Fibroblast of lung (primary cell): ENCODE measurements at regions not wholly inside any gene's neighbourhood (a gene's known extent, or its start where the extent isn't known, plus 50 kb on each side); places are given as distances from the start of the nearest gene placed in this dataset.

ENCODE experiments used
- DNase-seq, 2 donors: peaks; one replicate each; pipeline versions ENCODE4 v3.0.0 to v3.0.0-alpha.2; 2010; ENCODE audit warnings: low read depth in 2 of 2
- H2AFZ ChIP-seq: 2 replicates; pipeline ENCODE4 v1.5.1; 2012; ENCODE audit warnings: low read length, control low read depth, inconsistent platforms
- H3K27ac ChIP-seq: 2 replicates; pipeline ENCODE4 v1.5.1; 2011; ENCODE audit warnings: low read length, control low read depth; ENCODE audit not compliant: insufficient read depth
- H3K27me3 ChIP-seq: 2 replicates; pipeline ENCODE4 v1.5.1; 2011; ENCODE audit warnings: mild to moderate bottlenecking, low read length; ENCODE audit not compliant: control insufficient read depth, insufficient read depth
- H3K36me3 ChIP-seq: 2 replicates; pipeline ENCODE4 v1.5.1; 2011; ENCODE audit warnings: low read length; ENCODE audit not compliant: control insufficient read depth, insufficient read depth
- H3K4me1 ChIP-seq: 2 replicates; pipeline ENCODE4 v1.5.1; 2011; ENCODE audit warnings: low read length; ENCODE audit not compliant: control insufficient read depth, insufficient read depth; ENCODE audit errors: extremely low read depth
- H3K4me2 ChIP-seq: 2 replicates; pipeline ENCODE4 v1.5.1; 2011; ENCODE audit warnings: low read length, control low read depth; ENCODE audit not compliant: insufficient read depth; ENCODE audit errors: extremely low read depth
- H3K4me3 ChIP-seq, 4 experiments: fragments of 200-600 bp in 1 of 4; sonication (generic) in 1 of 4; replicated peaks in 1 of 4; 2 replicates each; pipeline ENCODE4 v1.5.1; 2011 to 2016; ENCODE audit warnings: low read length in 4 of 4, low read depth in 3 of 4, mild to moderate bottlenecking in 3 of 4, control low read depth in 2 of 4, inconsistent platforms in 1 of 4, mixed read lengths in 1 of 4; ENCODE audit not compliant: insufficient read depth in 1 of 4; ENCODE audit errors: control extremely low read depth in 1 of 4
- H3K79me2 ChIP-seq: 2 replicates; pipeline ENCODE4 v1.5.1; 2012; ENCODE audit warnings: mild to moderate bottlenecking, low read length, inconsistent platforms; ENCODE audit not compliant: control insufficient read depth, insufficient read depth
- H3K9ac ChIP-seq: 2 replicates; pipeline ENCODE4 v1.5.1; 2011; ENCODE audit warnings: mild to moderate bottlenecking, low read length, control low read depth; ENCODE audit not compliant: insufficient read depth
- H3K9me3 ChIP-seq: 2 replicates; pipeline ENCODE4 v1.5.1; 2012; ENCODE audit warnings: low read depth, low read length; ENCODE audit not compliant: control insufficient read depth, insufficient read depth
- H4K20me1 ChIP-seq: 2 replicates; pipeline ENCODE4 v1.5.1; 2011; ENCODE audit warnings: low read length; ENCODE audit not compliant: control insufficient read depth, insufficient read depth; ENCODE audit errors: extremely low read depth
- CTCF ChIP-seq, 2 donors: IDR thresholded peaks in 1 of 2; conservative IDR thresholded peaks in 1 of 2; 1 replicate in 1 of 2; 2 replicates in 1 of 2; pipeline ENCODE4 v1.5.1; 2011 to 2012; ENCODE audit warnings: low read length in 2 of 2, control low read depth in 1 of 2, inconsistent platforms in 1 of 2, low read depth in 1 of 2, mild to moderate bottlenecking in 1 of 2
- EZH2 ChIP-seq: IDR thresholded peaks from 2 replicates; pipeline ENCODE4 v1.5.1; 2012; ENCODE audit warnings: low read length, control low read depth, mild to moderate bottlenecking; ENCODE audit errors: missing control alignments

- Histone ChIP-seq H3K4me1 (no peaks in the 10 kb centered on the region), H3K4me3 (no peak overlapping the region), H3K9me3 (no peaks in the 10 kb centered on the region), H3K27me3 (no peaks in the 10 kb centered on the region), H3K9ac (no peak overlapping the region), H3K27ac (no peak overlapping the region), H3K36me3 (no peaks in the 10 kb centered on the region), H3K79me2 (no peaks in the 10 kb centered on the region), H3K4me2 (no peak overlapping the region), H2AFZ (no peak overlapping the region), H4K20me1 (no peaks in the 10 kb centered on the region)
- DNase-seq: no peak
- TF ChIP-seq CTCF (conservative IDR thresholded peaks at IDR 0.05 in 1 of 2, IDR thresholded peaks at IDR 0.05 in 1 of 2; ENCODE audit: low read depth in 1 of 2, low read length in 2 of 2) (no peak), EZH2 (no peak)
Observed at GRCh38 chr4:106418444-106418843, 49.9 kb upstream of the GIMD1 start.
